ENCODE measurements at regions not wholly inside any gene's neighbourhood (a gene's known extent, or its start where the extent isn't known, plus 50 kb on each side); places are given as distances from the start of the nearest gene placed in this dataset.
"Not testable (repeated sequence)": the region's sequence is repeated elsewhere in the genome, so short reads cannot be mapped to it uniquely, and the experiment has no call there.

DNA sequence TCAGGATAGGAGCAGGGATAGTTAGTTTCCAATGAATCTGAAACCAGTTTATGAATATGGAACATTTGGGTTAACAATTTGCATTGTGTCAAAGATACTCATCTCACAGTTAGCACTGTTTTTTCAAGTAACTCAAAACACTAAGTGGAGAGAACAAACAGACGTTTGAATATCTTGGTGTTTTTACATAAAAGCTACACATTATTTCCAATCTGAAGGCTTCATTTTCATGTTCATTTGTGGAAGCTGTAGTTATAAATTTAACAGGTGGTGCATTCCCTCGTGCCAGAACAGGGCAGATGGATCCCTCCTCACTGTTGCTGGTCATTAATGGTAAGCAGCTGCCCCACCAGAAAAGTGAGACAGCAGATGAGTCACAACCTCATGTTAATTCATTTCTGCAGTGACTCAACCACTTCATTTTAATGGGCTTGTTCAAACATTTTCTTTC is 286.9 kb downstream of the TMX3 start:
- DNase-seq, result no peak

DNA sequence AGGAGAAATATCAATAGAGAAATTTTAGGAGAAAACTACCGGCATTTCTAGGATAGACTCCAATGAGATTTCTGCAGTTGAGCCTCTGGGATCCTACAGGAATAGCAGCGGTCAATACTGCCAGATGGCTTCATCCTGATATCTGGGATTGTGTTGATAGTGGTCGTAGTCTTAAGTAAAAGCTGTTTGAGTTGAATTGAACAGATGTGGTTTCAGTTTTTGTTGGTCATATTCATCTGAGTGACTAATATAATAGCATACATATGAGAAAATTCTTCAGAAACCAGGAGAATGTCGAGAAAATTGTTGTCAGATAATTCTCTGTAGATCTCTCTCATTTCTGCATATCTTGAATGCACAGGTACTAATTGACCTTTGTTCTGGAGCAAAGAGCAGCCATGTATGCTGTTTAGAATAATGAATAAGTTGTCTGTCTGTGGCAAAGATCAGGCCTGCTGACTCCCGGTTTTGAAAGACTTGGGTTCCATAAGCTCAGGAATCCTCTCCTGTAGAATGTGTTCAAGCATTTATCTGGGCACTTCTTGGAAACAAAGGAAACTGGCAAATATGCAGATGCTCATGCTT is 288.1 kb downstream of the TMX3 start:
- no peak for DNase-seq

DNA sequence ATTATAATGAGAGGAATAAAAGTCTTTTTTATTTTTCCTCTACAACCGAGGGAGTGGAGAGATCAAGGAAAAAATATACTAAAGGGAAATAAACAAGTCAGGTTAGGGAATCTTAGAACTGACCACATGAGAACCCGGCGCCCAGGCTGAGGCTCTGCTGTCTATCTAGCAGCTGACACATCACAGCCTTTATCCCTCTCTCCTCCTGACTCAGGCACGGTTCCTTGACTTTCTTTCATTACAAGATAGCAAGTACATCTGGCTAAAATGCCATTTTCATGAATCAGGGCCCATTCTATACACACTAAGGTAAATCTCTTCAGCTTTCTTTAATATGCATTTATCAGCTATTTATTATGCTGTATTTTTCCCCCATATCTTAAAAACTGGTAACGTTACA is 296.0 kb downstream of the TMX3 start:
- DNase-seq, result no peak

DNA sequence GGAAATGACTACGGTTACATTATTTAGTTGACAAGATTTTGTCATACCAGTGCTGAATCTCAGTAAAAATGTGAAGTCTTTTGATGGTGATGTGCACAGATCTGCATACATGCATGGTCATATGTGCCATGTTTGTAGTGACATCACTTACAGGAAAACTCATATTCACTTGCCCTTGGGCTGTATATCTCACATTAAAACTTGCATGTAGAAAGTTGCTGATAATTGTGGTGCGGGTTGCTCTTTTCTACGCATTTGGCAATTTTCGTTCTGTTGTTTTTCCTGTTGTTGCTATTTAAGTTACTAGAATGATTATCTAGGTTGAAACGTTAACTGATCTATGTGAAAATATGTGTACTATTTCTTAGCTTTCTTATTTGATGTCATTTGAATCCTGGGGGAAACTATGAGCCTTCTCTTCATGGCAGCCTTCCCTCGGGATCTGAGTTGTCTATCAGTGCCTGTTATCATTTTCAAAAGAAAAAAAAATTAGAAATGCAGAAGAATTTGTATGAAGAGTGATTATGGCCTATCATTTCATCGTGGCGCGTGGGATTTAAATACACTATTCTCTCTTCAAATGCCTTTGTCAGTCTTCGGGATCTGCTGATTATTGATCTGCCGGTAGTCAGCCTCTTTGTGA is 296.6 kb downstream of the TMX3 start:
- DNase-seq, result no peak

DNA sequence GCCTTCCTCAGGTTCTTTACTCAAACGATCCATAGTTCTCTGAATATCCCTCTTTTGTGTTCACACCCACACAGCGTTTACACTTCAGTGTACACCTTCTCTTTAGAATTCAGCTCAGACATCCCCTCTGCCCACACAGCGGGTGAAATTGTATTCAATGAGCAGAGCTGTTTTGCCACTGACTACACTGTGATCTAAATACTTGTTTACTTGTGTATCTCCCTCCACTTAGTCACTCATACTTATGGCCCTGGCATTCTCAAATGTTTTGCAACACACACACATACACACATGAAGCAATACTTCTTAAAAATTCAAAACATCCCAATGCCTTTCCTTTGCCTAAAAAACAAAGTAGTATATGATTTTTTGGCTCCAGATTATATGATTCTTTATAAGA is 297.1 kb downstream of the TMX3 start:
- no peak for DNase-seq

DNA sequence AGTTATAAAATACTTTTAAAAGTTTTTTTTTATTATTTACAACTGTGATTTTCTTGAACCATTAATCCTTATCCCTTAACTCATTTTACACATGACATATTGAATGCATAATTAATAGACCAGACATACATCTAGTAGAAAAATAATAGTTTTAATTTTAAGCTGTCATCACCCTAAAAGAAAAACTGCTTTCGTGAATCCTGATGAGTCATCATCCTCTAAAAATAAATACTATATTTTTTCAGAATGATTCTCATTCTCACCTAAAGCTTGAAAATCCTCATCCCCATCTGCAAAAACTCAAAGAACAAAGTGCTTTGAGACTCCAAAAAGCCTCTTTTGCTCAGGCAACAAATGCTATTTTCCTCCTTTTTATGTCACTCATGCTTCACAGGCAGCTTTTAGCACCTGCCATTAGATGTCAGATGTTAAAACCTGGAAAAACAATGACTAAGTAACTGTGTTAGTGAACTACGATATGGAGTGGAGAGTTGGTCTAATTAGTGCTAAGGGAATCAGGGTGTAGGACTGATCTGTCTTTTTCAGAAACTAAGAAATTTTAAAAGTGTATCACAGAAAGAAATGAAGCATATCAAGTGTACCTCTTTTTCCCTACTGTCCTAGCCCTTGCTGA is 297.6 kb downstream of the TMX3 start:
- DNase-seq, result no peak

DNA sequence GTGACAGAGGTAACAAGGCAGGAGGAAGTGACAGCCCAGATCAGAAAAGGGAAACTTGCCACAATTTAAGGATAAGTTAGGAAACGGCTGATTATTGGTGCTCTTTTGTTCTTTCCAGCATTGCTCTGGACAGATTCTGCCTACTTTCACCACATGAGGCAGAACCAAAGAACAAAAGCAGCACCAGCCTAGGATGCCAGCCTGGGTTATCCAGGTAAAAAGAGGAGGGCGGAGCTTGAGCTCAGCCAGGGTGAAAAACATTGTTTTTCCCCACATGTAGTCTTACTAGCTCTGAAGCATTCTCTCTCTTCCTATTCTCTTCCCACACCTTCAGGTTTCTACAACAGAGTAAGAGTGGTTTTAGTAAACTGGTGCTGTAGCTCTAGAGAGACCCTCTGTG is 300.5 kb downstream of the TMX3 start:
- no peak for DNase-seq

DNA sequence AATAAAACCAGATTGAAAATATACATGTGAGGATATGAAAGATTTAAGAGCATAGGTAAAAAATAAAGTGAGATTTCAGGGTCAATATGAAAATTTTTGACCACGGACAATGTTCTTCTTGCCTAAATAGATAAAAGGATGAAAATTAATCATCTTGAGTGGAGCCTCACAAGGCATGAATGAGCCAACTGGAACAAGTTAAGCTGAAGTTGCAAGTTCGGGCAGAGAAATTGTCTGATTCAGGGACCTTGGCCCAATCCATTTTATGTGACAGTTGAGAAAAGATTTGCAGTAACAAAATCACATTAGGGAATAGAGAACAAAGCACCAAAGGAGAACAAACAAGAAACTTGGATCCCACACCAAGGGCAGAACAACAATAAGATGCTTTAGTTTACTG is 305.3 kb downstream of the TMX3 start:
- DNase-seq, result no peak

DNA sequence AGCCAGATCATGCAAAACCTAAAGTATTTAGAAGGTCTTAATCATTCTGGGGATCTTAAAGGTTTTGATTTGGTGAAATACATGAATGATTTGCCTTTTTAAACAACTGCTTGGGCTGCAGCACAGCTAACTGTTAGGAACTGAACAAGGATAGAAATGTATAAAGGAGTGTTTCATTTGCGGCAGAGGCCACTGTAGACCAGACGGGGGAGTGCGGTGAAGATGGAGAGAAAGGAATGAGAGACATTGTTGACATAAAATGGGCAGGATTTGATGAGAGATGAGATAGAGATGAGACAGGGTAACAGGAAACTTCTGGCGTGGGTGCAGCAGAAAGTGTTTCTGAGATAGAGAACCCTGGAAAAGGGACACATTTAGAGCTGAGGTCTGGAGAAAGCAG is 308.1 kb downstream of the TMX3 start:
- no peak for DNase-seq

DNA sequence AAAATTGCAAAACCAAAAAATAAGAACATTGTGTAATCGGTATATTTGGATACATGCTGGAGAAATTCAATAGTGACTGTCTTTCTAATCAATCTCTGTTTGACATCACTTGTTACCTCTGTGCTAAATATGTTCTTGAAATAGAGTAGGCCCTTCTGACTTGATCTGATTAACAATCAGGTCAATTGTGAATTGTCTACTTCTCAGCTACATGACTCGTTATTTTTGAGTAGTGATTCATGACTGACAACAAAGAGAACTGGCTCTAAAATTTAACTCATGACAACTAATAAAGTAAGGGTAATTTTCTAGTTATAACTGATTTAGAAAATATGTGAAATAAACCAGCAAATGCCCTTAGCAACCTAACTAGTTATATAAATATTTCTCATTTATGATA is 312.1 kb downstream of the TMX3 start:
- DNase-seq, result no peak

DNA sequence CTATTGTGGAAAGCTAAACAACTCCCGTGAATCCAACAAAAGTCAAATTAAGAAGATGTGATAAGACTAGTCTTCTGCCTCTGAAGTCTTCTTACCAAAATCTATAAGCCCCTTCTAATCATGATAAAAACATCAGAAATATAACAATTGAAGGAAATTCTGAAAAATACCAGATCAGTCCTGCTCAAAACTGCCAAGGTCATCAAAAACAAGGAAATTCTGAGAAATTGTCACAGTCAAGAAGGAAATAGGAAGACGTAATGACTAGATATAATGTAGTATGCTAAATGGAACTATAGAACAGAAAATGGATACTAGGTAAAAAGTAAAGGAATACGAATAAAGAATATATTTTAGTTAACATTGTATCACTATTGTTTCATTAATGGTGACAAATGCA is 314.0 kb downstream of the TMX3 start:
- no peak for DNase-seq

DNA sequence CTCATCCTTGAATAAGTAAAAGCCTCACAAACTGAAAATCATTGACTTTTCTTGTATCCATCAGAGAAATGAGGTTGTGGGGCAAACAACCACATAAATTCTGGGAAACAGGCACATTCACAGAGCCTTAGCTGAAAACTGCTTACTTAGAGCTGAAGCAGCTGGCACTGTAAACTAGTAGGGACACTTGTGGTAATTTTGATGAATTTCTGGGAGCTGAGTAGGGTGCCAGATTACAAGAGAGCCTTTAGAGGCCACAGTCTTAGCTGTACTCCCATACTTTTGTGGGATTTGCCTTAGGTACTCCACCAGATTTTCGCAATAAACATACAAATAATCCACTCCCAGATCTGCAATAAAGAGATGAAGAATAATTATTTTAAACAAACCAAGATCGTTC is 315.2 kb downstream of the TMX3 start:
- no peak for DNase-seq

DNA sequence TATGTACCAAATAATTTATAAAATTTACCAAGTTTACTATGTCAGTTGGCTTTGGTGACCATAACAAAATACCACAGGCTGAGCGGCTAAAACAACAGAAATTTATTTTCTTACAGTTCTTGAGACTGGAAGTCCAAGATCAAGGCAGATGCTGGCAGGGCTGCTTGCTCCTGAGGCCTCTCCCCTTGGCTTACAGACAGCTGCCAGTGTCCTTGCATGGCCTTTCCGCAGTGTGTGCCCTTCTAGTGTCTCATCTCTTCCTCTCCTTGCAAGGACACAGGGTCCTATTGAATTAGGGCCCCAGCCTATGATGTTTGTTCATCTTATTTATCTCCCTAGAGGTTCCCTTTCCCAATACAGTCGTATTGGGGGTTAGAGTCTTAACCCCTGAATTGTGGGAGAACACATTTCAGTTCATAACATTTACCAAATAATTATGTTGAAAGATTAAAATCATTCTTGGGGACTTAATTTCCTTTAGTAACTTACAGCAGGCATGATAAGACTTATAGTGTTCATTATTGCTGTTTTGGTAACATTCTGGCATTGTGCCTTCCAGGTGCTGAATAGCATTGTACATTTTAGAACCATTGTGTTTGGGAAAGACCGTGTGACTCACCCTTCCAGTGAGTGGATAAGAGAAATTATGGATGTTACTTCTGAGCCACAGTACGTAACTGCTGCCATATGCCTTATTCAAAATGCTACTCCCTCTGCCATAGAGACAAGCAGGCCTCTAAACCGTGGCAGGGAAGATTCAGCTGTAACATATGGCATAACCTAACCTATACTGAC is 317.5 kb downstream of the TMX3 start:
- no peak for DNase-seq

DNA sequence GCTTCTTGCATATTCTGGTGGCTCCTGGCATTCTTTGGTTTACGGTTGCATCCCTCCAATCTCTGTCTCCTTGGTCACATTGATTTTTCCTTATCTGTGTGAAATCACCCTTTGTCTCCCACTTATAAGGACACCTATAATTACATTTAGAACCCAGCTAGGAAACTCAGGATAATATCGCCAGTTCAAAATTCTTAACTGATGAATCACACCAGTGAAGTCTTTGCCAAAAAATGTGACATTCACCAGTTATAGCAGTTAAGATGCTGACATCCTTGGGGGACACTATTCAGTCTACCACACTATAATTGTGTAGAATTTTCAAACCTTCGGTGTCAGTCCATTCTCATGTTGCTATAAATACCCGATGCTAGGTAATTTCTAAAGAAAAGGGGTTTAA is 320.2 kb downstream of the TMX3 start:
- DNase-seq, result no peak

DNA sequence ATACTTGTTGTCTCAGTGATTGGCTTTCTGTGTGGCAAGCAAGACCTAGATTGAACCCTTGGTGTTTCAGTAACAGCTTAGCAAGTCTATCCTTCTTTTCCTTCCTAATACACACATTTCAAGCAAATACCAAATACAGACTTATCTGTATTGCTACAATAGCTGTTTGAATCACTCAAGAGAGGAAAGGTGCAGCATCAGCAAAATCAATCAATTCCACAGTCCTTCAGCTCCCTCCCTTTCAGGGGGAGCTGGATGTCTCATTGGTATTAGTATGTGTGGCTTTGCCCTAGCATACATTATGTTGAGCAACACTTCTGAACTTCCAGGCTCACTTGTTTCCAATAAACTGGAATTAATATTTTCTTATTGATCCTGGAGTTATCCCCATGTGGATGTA is 323.1 kb downstream of the TMX3 start:
- DNase-seq, result no peak

DNA sequence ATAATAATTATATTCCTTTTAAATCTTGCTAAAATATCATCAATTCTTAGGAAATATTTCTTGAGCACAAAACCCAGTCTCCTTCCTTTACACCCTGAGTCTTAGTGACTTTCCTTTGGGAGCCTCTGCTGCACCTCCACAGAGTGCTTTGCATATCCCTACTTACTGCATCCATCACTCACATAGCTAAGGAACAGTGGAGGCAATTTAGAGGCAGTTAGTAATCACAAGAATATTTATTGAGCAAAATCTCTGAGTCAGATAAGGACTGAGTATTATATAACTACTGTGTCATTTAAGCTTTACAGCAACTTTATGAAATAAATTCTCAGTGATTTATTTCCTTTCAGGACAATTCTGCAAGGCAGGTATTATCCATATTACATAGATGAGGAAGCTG is 327.7 kb downstream of the TMX3 start:
- DNase-seq, result no peak

DNA sequence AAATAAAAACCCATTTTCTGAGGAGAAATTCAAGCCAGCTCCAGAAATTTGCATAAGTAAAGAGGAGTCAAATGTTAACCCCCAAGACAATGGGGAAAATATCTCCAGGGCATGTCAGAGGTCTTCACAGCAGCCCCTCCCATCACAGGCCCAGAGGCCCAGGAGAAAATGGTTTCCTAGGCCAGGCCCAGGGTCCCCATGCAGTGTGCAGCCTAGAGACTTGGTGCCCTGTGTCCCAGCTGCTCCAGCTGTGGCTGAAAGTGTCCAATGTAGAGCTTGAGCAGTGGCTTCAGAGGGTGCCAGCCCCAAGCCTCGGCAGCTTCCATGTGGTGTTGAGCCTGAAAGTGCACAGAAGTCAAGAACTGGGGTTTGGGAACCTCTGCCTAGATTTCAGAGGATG is 330.9 kb downstream of the TMX3 start:
- not testable (repeated sequence) for DNase-seq

DNA sequence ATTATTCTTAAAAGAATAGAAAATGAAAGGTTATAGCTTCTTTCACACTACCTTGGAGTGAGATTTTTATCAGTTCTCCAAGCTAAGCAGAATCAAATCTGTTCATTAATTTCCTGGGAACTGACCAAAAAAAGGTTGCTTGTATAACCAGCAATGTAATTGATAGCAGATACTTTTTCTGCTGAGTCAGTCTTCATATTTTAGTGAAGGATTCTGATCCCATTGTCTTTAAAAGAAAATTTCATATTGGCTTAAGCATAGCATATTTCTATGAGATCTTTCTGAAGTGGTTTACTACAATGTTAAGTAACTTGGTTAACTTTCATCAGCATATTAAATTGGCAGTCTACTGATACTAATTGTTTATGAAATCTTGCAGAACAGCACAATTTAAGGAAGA is 338.0 kb downstream of the TMX3 start:
- no peak for DNase-seq

DNA sequence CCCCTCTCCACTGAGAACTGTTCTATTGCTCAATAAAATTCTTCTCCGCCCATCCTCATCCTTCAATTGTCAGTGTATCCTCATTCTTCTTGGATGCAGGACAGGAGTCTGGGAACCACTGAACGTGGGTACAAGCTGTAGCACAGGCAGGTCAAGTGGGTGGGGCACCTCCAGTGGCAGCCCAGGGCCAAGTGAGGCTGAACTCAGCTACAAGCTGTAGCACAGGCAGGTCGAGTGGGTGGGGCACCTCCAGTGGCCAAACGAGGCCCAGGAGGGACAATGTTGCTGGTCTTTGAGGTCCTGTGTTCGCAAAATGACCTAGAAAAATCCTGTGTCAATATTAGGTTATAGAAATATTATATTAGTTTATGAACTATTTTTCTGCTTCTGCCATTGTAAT is 352.0 kb downstream of the TMX3 start:
- no peak for DNase-seq

DNA sequence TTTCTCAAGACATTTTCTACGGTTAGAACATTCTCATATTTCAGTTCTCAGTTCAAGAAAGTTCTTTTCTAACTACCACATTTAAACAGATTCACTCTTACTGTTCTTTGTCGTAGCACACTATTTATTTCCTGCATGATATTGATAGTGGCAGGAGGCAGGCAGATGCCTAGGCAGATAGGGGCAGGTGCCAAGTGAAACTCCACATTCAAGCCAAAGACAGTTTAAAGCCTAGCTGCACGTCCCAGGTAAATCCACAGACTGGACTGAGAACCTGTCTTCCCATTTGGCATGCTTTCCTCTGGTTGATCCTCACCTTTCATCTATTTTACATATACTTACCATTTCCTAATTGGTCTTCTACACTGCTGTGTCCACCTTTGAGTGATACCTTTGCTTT is 359.3 kb downstream of the TMX3 start:
- DNase-seq, result no peak

DNA sequence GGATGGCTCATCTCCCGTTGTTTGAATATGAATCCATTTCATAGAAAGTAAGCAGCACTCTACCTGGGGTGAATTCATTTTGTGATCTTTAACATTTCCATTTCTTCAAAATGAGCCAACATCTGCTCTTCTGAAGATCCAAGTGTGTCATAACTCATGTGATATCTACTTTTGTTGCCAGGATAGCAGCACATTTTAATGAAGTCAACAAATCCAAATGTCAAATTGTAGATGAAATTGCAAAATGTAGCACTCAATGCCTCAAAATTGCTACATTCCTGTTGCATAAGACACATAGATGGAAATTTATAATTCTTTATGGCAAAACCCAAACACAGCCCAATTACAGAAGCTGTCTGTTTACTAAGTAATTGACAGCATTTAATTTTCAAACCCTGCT is 360.7 kb downstream of the TMX3 start:
- DNase-seq, result no peak

DNA sequence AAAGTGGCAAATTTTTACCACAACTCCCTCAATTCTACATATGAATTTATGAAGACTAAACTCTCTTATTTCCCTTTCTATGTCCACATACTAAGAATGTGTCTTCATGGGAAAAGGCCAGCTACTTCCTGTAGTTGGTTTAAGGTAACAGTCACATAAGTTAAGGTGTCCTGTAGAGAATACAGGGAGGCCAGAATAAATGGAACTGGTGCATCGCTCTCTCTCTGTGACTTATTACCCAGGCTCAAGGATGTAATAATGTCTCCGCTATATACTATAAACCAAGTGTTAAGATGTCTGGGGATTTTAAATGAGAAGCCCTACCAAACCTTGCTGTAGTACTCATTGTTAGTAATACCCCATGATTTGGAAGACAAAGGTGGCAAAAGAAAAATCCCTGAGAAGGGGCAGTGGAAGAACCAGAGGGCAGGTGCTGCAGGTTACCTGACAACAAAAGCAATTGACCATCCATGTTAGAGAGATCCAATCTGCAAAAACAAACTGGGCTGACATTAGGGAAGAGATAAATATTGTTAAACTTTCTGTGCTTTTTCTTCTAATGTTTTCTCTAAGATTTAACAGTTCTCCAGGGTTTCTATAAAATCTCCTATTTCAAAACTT is 372.8 kb downstream of the TMX3 start:
- DNase-seq, result no peak

DNA sequence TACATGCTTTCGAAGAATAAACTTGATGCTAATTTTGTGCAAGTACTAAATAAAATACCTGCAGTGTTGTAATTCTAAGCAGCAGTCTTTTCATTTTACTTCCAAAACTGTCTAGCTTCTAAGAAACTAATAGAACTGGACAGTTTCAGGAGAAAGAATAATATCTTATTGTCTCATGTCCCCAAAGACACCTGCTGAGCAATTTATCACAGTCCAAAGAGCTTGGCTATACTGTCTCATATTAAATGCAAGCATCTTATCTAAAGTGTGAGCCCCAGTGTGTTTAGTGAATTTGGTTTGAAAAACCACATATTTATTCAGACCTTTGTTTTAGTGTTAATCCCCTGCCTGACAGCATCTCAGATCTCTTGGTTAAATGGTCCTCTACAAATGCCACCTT is 374.3 kb downstream of the TMX3 start:
- DNase-seq, result no peak
